Fibroblast of lung (primary cell): ENCODE measurements at regions not wholly inside any gene's neighbourhood (a gene's known extent, or its start where the extent isn't known, plus 50 kb on each side); places are given as distances from the start of the nearest gene placed in this dataset.
"Not testable (repeated sequence)": the region's sequence is repeated elsewhere in the genome, so short reads cannot be mapped to it uniquely, and the experiment has no call there.

ENCODE experiments used
- DNase-seq, 2 donors: peaks; one replicate each; pipeline versions ENCODE4 v3.0.0 to v3.0.0-alpha.2; 2010; ENCODE audit warnings: low read depth in 2 of 2
- H2AFZ ChIP-seq: 2 replicates; pipeline ENCODE4 v1.5.1; 2012; ENCODE audit warnings: low read length, control low read depth, inconsistent platforms
- H3K27ac ChIP-seq: 2 replicates; pipeline ENCODE4 v1.5.1; 2011; ENCODE audit warnings: low read length, control low read depth; ENCODE audit not compliant: insufficient read depth
- H3K27me3 ChIP-seq: 2 replicates; pipeline ENCODE4 v1.5.1; 2011; ENCODE audit warnings: mild to moderate bottlenecking, low read length; ENCODE audit not compliant: control insufficient read depth, insufficient read depth
- H3K36me3 ChIP-seq: 2 replicates; pipeline ENCODE4 v1.5.1; 2011; ENCODE audit warnings: low read length; ENCODE audit not compliant: control insufficient read depth, insufficient read depth
- H3K4me1 ChIP-seq: 2 replicates; pipeline ENCODE4 v1.5.1; 2011; ENCODE audit warnings: low read length; ENCODE audit not compliant: control insufficient read depth, insufficient read depth; ENCODE audit errors: extremely low read depth
- H3K4me2 ChIP-seq: 2 replicates; pipeline ENCODE4 v1.5.1; 2011; ENCODE audit warnings: low read length, control low read depth; ENCODE audit not compliant: insufficient read depth; ENCODE audit errors: extremely low read depth
- H3K4me3 ChIP-seq, 4 experiments: fragments of 200-600 bp in 1 of 4; sonication (generic) in 1 of 4; replicated peaks in 1 of 4; 2 replicates each; pipeline ENCODE4 v1.5.1; 2011 to 2016; ENCODE audit warnings: low read length in 4 of 4, low read depth in 3 of 4, mild to moderate bottlenecking in 3 of 4, control low read depth in 2 of 4, inconsistent platforms in 1 of 4, mixed read lengths in 1 of 4; ENCODE audit not compliant: insufficient read depth in 1 of 4; ENCODE audit errors: control extremely low read depth in 1 of 4
- H3K79me2 ChIP-seq: 2 replicates; pipeline ENCODE4 v1.5.1; 2012; ENCODE audit warnings: mild to moderate bottlenecking, low read length, inconsistent platforms; ENCODE audit not compliant: control insufficient read depth, insufficient read depth
- H3K9ac ChIP-seq: 2 replicates; pipeline ENCODE4 v1.5.1; 2011; ENCODE audit warnings: mild to moderate bottlenecking, low read length, control low read depth; ENCODE audit not compliant: insufficient read depth
- H3K9me3 ChIP-seq: 2 replicates; pipeline ENCODE4 v1.5.1; 2012; ENCODE audit warnings: low read depth, low read length; ENCODE audit not compliant: control insufficient read depth, insufficient read depth
- H4K20me1 ChIP-seq: 2 replicates; pipeline ENCODE4 v1.5.1; 2011; ENCODE audit warnings: low read length; ENCODE audit not compliant: control insufficient read depth, insufficient read depth; ENCODE audit errors: extremely low read depth

DNA sequence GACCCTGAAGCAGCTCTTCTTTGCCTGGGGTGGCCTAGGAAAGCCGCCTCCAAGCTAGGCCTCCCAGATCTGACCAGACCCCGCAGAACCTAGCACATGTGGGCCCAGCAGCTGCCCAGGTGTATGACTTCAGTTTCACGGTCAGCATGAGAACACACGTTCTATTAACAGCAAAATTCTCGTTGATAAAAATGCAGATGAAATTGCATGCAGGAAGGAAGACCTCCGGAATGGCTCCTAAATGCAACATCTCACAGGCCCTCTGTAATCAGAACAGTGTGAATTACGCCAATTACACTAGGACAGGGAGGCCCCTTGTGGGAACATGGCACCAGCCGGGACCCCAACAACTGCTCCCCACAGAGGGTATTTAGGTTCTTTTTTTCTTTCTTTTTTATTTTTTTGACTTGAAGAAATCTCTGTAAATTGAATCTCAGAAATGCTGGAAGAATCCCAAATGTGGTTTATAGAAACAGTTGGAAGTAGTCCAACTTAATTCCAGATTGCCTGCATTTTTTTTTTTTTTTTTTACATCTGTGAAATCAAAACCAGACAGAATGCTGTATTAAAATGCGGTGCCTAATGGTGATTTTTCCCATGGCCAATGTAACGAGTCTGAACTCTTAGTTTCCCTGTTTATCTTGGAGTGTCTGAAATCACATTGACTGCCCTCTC, 185.1 kb downstream of the NPIPB11 start:
- not testable (repeated sequence) for H3K79me2 ChIP-seq, H3K36me3 ChIP-seq, H3K27me3 ChIP-seq, H2AFZ ChIP-seq, H4K20me1 ChIP-seq, H3K9me3 ChIP-seq
- H3K27ac ChIP-seq: peak overlapping the region; percentile 72
- DNase-seq: peak; percentile 76 to 93
- peak overlapping the region in 1 of 4 experiments; percentile 20 for H3K4me3 ChIP-seq
- H3K4me1 ChIP-seq: peaks cover 18% of the 10 kb centered on the region
- peak overlapping the region; percentile 20 for H3K9ac ChIP-seq
- peak overlapping the region; percentile 68 for H3K4me2 ChIP-seq

DNA sequence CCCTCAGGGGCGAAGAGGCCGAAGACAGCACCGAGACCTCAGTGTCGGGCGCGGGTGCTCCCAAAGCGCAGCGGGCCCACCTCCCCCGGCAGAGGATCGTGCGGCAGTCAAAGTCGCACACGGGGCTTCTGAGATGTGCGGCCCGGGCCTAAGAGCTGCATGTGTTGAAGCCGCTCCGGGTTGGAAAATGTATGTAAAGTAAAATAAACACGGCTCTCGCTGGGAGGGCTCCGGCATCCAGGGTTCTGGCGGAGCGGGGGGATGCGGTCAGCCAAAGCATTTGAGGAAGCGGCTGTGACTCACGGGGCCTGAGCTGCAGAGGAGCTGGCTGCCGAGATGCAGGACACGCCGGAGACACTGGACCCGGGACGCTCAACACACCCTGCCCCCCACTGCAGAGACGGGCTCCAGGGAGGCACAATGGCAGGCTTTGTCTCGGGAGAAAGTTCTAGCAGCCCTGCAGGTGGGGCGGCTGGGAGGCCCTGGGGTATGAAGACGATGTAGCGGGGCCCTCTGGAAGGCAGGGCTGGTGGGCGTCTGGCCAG, 185.8 kb downstream of the NPIPB11 start:
- not testable (repeated sequence) for H3K9me3 ChIP-seq, H3K27me3 ChIP-seq, H2AFZ ChIP-seq

DNA sequence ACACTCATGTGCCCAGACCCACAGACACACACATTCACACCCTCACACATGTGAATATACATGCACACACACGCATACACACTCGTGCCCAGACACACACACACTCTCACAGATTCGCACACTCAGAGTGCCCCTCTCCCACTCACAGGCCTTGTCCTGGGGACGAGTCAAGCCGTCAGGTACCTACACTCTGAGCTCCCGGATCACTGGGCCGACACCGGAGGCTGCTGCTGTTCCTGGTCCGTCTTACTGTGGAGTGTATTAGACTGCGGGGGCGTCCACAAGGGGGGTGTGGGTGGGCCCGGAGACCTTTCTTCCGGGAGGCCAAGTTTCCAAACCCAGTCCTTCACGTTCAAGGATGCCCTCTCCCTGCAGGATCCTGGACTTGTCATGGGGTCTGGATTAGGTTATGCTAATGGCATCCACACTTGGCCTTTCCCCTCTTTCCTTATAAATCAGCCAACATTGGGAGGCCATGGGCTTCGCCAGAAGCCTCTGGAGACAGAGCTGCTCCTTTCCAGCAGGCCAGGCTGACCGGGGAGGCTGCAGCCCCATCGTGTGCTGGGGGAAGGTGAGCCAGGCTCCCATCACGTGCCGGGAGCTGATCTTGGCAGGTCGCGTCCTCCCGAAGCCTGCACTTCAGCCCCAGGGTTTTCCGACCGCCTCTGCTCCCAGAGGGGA, 186.4 kb downstream of the NPIPB11 start:
- Histone ChIP-seq H3K4me3 (peak overlapping the region in 3 of 4 experiments; percentile 25 to 51 (median 32)), H3K4me1 (peaks cover 18% of the 10 kb centered on the region), H3K4me2 (peak overlapping the region; percentile 44), H3K9ac (peak overlapping the region; percentile 55), H3K27ac (peak overlapping the region; percentile 84)
- H3K36me3 ChIP-seq, H4K20me1 ChIP-seq, H3K79me2 ChIP-seq, H3K9me3 ChIP-seq, H3K27me3 ChIP-seq, H2AFZ ChIP-seq: not testable (repeated sequence)
- peak; percentile 50 to 74 for DNase-seq

More for the DNA sequence above, 185.8 kb downstream of the NPIPB11 start:
- peak overlapping the region; percentile 44 for H3K4me2 ChIP-seq
- H4K20me1 ChIP-seq, H3K79me2 ChIP-seq, H3K36me3 ChIP-seq: not testable (repeated sequence)
- H3K4me3 ChIP-seq: peak overlapping the region in 1 of 4 experiments; percentile 51
- H3K27ac ChIP-seq: peak overlapping the region; percentile 84
- peak overlapping the region; percentile 55 for H3K9ac ChIP-seq
- DNase-seq: peak; percentile 92 to 95
- peaks cover 18% of the 10 kb centered on the region for H3K4me1 ChIP-seq

DNA sequence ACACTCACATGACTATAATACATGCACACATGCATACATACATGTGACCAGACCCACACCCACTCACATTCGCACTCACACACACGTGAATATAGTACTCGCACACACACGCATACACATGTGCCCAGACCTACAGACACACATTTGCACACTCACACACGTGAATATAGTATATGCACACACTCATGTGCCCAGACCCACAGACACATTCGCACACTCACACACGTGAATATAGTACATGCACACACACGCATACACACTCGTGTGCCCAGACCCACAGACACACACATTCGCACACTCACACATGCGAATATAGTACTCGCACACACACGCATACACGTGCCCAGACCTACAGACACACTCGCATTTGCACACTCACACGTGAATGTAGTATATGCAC, 186.9 kb downstream of the NPIPB11 start:
- peak overlapping the region; percentile 84 for H3K27ac ChIP-seq

DNA sequence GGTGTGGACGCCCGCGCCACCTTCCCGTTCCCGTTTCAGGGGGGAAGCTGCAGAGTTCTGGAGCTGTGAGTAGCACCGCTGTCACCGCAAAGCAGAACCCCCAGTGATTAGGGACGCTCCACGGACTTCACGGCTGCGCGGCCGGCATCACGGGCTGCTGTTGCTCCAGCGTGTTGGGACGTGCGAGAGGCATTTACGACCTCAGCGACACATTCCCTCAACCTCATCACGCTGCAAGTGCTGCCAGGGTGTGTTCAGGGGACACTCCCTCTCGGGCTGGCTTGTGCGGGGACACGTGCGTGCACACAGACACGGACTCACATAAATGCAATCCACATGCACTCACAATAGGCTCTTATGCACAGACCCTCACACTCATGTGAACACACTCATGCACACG, 187.9 kb downstream of the NPIPB11 start:
- Histone ChIP-seq H3K4me3 (peak overlapping the region in 2 of 4 experiments; percentile 29 to 51), H3K4me1 (peaks cover 18% of the 10 kb centered on the region), H3K4me2 (peak overlapping the region; percentile 80)
- not testable (repeated sequence) for H3K79me2 ChIP-seq, H3K27ac ChIP-seq, H3K9ac ChIP-seq, H3K27me3 ChIP-seq, H3K36me3 ChIP-seq, DNase-seq, H3K9me3 ChIP-seq, H4K20me1 ChIP-seq, H2AFZ ChIP-seq

More for the DNA sequence above, 186.9 kb downstream of the NPIPB11 start:
- not testable (repeated sequence) for H4K20me1 ChIP-seq, H3K36me3 ChIP-seq, H3K9me3 ChIP-seq, H3K9ac ChIP-seq, DNase-seq, H3K79me2 ChIP-seq, H3K27me3 ChIP-seq, H2AFZ ChIP-seq
- peak overlapping the region; percentile 44 for H3K4me2 ChIP-seq
- peaks cover 18% of the 10 kb centered on the region for H3K4me1 ChIP-seq
- peak overlapping the region in 3 of 4 experiments; percentile 25 to 51 (median 32) for H3K4me3 ChIP-seq

DNA sequence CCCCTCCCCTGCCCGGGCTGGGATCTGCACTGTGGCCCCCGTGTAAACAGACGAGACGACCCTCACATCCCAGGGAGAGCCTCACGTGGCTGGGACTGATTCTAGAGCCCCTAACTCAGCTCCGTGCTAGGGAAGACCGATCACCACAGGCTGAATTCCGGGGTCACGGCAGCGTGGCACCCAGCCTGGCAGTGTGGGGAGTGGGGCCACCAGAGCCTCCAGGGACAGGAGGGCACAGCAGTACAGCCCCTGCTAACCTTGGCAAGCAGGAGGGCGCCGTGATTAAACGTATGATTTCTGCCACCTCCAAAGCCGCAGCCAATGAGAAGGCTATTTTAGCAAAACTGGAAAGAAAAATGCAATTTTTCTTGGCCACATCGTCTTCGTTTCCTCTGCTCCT, 188.3 kb downstream of the NPIPB11 start:
- not testable (repeated sequence) for DNase-seq, H3K9me3 ChIP-seq, H3K9ac ChIP-seq, H3K4me2 ChIP-seq, H3K4me3 ChIP-seq, H3K36me3 ChIP-seq, H3K27ac ChIP-seq, H4K20me1 ChIP-seq, H2AFZ ChIP-seq, H3K27me3 ChIP-seq, H3K79me2 ChIP-seq
- peaks cover 18% of the 10 kb centered on the region for H3K4me1 ChIP-seq
